Activated naive CD8-positive, alpha-beta T cell treated with anti-CD3 and anti-CD28 coated beads, Interleukin-2, amount 50 U/mL, for 24 hours (primary cell): ENCODE measurements at regions not wholly inside any gene's neighbourhood (a gene's known extent, or its start where the extent isn't known, plus 50 kb on each side); places are given as distances from the start of the nearest gene placed in this dataset.
A peak's percentile ranks its signal among the peaks of the same experiment; 100 is the strongest.
"Not testable (repeated sequence)": the region's sequence is repeated elsewhere in the genome, so short reads cannot be mapped to it uniquely, and the experiment has no call there.

Experiments used
- ATAC-seq: fragments of 150-1000 bp; cut with Tn5 transposase; one replicate; pipeline ENCODE4 v1.10.0; 2021
- DNase-seq: peaks from one replicate; pipeline ENCODE4 v3.0.0; 2021
- H3K27ac Mint-ChIP-seq: one replicate; pipeline ENCODE4 v1.8.0; 2021; ENCODE audit warnings: mild to moderate bottlenecking, mixed read lengths
- H3K27me3 Mint-ChIP-seq: one replicate; pipeline ENCODE4 v1.8.0; 2021; ENCODE audit warnings: mixed read lengths
- H3K36me3 Mint-ChIP-seq: one replicate; pipeline ENCODE4 v1.8.0; 2021; ENCODE audit warnings: low read depth, mixed read lengths
- H3K4me1 Mint-ChIP-seq: one replicate; pipeline ENCODE4 v1.8.0; 2021; ENCODE audit warnings: mixed read lengths
- H3K4me3 Mint-ChIP-seq: one replicate; pipeline ENCODE4 v1.8.0; 2021; ENCODE audit warnings: mild to moderate bottlenecking, moderate library complexity, mixed read lengths
- H3K9me3 Mint-ChIP-seq: one replicate; pipeline ENCODE4 v1.8.0; 2021; ENCODE audit warnings: mixed read lengths

DNA sequence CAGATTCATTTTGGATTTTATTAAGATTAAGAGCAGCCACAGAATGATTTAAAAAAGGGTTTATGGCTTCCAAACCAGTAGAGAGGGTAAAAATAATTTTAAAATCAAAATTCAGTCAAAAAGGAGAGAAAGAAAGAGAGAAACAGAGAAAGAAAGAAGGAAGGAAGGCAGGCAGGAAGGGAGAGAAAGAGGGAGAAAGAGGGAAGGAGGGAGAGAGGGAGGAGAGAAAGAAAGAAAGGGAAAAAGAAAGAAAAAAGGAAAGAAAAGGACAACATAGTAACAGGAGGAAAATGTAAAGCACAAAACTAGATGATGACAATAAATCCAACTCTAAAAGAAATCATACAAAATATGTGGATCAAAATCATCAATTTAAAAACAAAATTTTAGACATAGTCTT is 79.6 kb upstream of the FRG1 start:
- H3K9me3 Mint-ChIP-seq, result peaks cover 3% of the 10 kb centered on the region
- no peak for DNase-seq
- H3K27me3 Mint-ChIP-seq, result no peaks in the 10 kb centered on the region
- peaks cover 4% of the 10 kb centered on the region for H3K36me3 Mint-ChIP-seq
- H3K27ac Mint-ChIP-seq, result no peak overlapping the region
- H3K4me1 Mint-ChIP-seq, result no peaks in the 10 kb centered on the region
- no peak overlapping the region for H3K4me3 Mint-ChIP-seq
- ATAC-seq, result no peak

DNA sequence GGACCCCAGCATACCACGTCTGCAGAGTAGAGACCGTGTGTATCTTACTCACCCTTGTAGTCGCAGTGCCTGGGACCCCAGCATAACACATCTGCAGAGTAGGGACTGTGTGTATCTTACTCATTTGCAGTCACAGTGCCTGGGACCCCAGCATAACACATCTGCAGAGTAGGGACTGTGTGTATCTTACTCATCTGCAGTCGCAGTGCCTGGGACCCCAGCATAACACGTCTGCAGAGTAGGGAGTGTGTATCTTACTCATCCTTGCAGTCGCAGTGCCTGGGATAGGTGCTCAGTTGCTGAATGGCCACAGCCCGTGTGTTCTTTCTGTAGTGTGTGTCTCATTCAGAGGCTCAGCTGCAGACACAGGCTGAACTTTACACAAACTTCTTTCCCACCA is 71.4 kb upstream of the FRG1 start:
- ATAC-seq (no peak), DNase-seq (no peak)
- no peaks in the 10 kb centered on the region for H3K9me3 Mint-ChIP-seq
- no peaks in the 10 kb centered on the region for H3K4me1 Mint-ChIP-seq
- no peaks in the 10 kb centered on the region for H3K36me3 Mint-ChIP-seq
- no peak overlapping the region for H3K4me3 Mint-ChIP-seq
- H3K27ac Mint-ChIP-seq, result no peak overlapping the region
- H3K27me3 Mint-ChIP-seq, result no peaks in the 10 kb centered on the region

DNA sequence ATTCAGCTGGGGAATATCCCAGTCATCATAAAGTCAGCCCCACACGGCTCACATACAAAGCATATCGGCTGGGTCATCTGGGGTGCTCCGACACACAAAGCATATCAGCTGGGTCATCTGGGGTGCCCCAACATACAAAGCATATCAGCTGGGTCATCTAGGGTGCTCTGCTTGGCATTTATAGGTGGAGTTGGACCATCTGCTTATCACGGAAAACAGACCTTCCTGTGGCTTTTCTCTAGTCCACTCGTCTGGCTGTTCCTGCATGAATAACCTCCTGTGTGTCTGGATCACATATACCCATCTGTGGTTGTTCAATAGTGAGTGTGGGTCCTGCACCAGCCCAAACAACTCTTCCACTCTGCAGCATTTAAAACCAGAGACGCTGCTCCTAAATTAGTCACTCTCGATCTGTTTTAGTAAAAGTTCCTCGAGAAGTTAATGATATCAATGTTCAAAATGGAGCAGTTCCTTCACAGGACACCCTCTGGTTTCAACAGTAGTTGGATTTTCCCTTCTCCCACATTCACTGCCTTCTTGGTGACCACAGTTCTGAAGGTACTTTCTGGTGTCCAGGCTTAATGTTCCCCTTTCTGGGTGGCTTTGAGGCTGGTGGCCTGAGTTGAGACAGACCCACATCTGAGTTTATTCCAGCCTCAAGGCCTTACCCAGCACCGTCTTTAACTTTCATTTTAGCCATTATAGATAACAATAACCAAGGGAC is 70.0 kb upstream of the FRG1 start:
- no peaks in the 10 kb centered on the region for H3K4me1 Mint-ChIP-seq
- DNase-seq, result no peak
- no peak overlapping the region for H3K27ac Mint-ChIP-seq
- no peak overlapping the region for H3K4me3 Mint-ChIP-seq
- H3K9me3 Mint-ChIP-seq, result peaks cover 3% of the 10 kb centered on the region
- ATAC-seq, result no peak
- H3K36me3 Mint-ChIP-seq, result no peaks in the 10 kb centered on the region
- H3K27me3 Mint-ChIP-seq, result no peaks in the 10 kb centered on the region

DNA sequence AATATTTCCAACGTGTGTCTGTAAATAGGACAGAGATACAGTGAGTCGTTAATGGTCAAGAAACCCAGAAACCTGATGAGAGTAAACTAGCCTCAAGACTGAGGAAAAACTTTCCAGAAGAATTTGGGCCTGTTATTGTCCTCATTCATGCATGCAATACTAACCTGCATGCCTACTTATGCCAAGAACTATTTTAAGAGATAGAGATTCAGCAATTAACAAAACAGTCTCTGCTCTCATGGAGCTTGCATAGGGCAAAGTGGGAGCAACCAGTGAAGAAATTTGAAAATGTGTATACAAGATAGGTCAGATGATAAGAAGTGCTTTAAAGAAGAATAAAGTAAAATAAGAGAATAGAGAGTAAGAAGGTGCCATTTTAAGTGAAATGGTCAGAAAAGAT is 66.1 kb upstream of the FRG1 start:
- no peak for ATAC-seq
- H3K36me3 Mint-ChIP-seq, result no peaks in the 10 kb centered on the region
- H3K27me3 Mint-ChIP-seq, result no peaks in the 10 kb centered on the region
- no peak overlapping the region for H3K4me3 Mint-ChIP-seq
- no peak for DNase-seq
- H3K4me1 Mint-ChIP-seq, result no peaks in the 10 kb centered on the region
- H3K27ac Mint-ChIP-seq, result no peak overlapping the region
- peaks cover 5% of the 10 kb centered on the region for H3K9me3 Mint-ChIP-seq

DNA sequence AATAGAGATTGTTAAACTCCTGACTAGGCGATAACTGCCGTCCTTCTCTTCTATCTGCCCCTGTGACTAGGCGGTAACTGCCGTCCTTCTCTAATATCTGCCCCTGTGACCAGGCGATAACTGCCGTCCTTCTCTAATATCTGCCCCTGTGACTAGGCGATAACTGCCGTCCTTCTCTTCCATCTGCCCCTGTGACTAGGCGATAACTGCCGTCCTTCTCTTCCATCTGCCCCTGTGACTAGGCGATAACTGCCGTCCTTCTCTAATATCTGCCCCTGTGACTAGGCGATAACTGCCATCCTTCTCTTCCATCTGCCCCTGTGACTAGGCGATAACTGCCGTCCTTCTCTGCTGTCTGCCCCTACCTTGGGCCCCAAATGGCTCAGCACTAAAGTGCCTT is 59.5 kb upstream of the FRG1 start:
- not testable (repeated sequence) for H3K4me3 Mint-ChIP-seq, H3K4me1 Mint-ChIP-seq, H3K27ac Mint-ChIP-seq, H3K9me3 Mint-ChIP-seq, H3K36me3 Mint-ChIP-seq, H3K27me3 Mint-ChIP-seq, ATAC-seq
- peak; percentile 6 for DNase-seq

DNA sequence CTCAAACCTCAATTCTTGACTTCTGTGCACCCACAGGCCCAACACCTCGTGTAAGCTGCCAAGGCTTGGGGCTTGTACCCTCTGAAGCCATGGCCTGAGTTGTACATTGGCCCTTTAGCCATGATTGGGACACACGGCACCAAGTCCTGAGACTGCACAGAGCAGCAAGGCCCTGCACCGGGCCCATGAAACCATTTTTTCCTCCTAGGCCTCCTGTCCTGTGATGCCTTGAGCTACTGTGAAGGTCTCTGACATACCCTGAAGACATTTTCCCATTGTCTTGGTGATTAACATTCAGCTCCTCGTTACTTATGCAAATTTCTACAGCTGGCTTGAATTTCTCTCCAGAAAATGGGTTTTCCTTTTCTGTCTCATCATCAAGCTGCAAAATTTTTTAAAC is 52.3 kb upstream of the FRG1 start:
- not testable (repeated sequence) for H3K4me3 Mint-ChIP-seq, H3K4me1 Mint-ChIP-seq, ATAC-seq, H3K27ac Mint-ChIP-seq, DNase-seq, H3K27me3 Mint-ChIP-seq, H3K36me3 Mint-ChIP-seq
- H3K9me3 Mint-ChIP-seq, result peaks cover 14% of the 10 kb centered on the region
